NB4 (cell line): ENCODE measurements at regions not wholly inside any gene's neighbourhood (a gene's known extent, or its start where the extent isn't known, plus 50 kb on each side); places are given as distances from the start of the nearest gene placed in this dataset.

Experiments
- MYC ChIP-seq: IDR thresholded peaks from 2 replicates; pipeline ENCODE4 v1.6.1; 2011; ENCODE audit warnings: low read depth, low read length
- POLR2A ChIP-seq: IDR thresholded peaks from 2 replicates; pipeline ENCODE4 v1.6.1; 2011; ENCODE audit warnings: mild to moderate bottlenecking; ENCODE audit not compliant: insufficient read length; ENCODE audit errors: extremely low read depth
- TF ChIP-seq, protein P1 (sequence below): IDR thresholded peaks from one replicate; pipeline ENCODE4 v1.5.1; 2012; ENCODE audit warnings: low read depth, low read length
- TF ChIP-seq, protein P2 (sequence below): IDR thresholded peaks from 2 replicates; pipeline ENCODE4 v1.6.1; 2011; ENCODE audit warnings: low read depth, low read length

DNA sequence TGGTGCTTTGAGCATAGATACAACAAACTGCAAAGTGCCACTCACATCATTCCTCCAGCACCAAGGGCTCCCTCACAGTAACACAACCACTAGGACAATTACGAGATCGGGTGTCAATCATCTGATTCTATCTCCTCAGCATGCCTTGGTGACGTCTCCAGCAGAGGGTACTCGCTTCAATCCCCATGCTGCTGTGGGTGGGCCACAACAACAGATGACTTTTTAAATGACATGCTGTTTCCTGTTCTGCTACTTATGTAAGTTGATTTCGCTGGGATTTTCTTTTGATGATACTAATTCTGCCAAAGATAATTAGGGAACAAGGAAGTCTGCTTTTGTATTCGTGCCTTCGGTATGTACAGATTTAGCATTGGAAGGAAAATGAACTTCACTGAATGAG is 1113.0 kb downstream of the BCL11A start:
- TF ChIP-seq, protein P1, sequence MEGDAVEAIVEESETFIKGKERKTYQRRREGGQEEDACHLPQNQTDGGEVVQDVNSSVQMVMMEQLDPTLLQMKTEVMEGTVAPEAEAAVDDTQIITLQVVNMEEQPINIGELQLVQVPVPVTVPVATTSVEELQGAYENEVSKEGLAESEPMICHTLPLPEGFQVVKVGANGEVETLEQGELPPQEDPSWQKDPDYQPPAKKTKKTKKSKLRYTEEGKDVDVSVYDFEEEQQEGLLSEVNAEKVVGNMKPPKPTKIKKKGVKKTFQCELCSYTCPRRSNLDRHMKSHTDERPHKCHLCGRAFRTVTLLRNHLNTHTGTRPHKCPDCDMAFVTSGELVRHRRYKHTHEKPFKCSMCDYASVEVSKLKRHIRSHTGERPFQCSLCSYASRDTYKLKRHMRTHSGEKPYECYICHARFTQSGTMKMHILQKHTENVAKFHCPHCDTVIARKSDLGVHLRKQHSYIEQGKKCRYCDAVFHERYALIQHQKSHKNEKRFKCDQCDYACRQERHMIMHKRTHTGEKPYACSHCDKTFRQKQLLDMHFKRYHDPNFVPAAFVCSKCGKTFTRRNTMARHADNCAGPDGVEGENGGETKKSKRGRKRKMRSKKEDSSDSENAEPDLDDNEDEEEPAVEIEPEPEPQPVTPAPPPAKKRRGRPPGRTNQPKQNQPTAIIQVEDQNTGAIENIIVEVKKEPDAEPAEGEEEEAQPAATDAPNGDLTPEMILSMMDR = no peak
- TF ChIP-seq POLR2A (no peak), MYC (no peak)
- TF ChIP-seq, protein P2, sequence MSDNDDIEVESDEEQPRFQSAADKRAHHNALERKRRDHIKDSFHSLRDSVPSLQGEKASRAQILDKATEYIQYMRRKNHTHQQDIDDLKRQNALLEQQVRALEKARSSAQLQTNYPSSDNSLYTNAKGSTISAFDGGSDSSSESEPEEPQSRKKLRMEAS = no peak
